ENCODE measurements at regions not wholly inside any gene's neighbourhood (a gene's known extent, or its start where the extent isn't known, plus 50 kb on each side); places are given as distances from the start of the nearest gene placed in this dataset.

DNA sequence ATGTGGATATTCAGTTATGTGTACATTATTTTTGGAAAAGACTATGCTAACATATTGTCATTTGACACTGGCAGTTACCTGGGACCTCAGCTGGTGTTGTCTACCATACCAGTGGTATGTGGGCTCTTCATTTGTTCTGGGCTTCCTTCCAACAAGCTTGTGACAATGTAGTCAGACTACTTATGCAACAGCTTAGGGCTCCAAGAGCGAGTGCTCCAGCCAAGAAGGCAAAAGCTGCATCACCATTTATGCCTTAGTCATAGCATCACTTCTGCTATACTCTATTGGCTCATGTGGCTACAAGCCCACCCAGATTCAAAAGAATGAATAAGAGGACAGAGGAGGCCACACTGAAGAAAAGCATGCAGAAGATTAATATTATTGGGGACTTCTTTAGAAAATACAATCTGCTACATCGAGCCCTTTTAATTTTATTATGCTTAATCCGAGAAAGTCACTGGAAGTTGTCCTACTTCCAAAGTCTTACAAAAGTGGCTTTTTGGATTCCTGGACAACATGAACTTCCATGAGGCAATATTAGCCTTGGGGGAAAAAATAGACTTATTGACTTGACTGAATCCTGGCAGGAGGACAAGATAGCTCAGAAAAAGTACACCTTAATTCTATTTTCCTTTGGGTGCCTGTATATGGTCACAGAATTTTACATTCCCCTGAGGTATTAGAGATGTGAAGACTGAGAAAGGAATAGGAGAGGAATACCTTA lies 529.4 kb upstream of the HTR2A start:
- Histone ChIP-seq H3K4me2 (no peak overlapping the region), H3K27me3 (no peaks in the 10 kb centered on the region), H3K9me3 (ENCODE audit: low read depth) (no peaks in the 10 kb centered on the region), H3K4me3 (no peak overlapping the region), H3K9me2 (replicated peaks; ENCODE audit: insufficient read depth) (no peaks in the 10 kb centered on the region), H3K4me1 (ENCODE audit: insufficient read depth) (no peaks in the 10 kb centered on the region), H4K20me1 (ENCODE audit: insufficient read depth, poor library complexity, severe bottlenecking) (no peaks in the 10 kb centered on the region), H3K36me3 (replicated peaks; ENCODE audit: insufficient read depth, low read depth) (no peaks in the 10 kb centered on the region), H3K79me2 (no peaks in the 10 kb centered on the region), H2AFZ (no peak overlapping the region), H3K27ac (no peak overlapping the region)
- TF ChIP-seq, protein P1, sequence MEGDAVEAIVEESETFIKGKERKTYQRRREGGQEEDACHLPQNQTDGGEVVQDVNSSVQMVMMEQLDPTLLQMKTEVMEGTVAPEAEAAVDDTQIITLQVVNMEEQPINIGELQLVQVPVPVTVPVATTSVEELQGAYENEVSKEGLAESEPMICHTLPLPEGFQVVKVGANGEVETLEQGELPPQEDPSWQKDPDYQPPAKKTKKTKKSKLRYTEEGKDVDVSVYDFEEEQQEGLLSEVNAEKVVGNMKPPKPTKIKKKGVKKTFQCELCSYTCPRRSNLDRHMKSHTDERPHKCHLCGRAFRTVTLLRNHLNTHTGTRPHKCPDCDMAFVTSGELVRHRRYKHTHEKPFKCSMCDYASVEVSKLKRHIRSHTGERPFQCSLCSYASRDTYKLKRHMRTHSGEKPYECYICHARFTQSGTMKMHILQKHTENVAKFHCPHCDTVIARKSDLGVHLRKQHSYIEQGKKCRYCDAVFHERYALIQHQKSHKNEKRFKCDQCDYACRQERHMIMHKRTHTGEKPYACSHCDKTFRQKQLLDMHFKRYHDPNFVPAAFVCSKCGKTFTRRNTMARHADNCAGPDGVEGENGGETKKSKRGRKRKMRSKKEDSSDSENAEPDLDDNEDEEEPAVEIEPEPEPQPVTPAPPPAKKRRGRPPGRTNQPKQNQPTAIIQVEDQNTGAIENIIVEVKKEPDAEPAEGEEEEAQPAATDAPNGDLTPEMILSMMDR (IDR thresholded peaks at IDR 0.05; ENCODE audit: poor library complexity): no peak
- no peak for TF ChIP-seq EZH2phosphoT487 (IDR thresholded peaks at IDR 0.05; ENCODE audit: low read depth, severe bottlenecking, unreplicated experiment)
- no peak for TF ChIP-seq EZH2 (IDR thresholded peaks at IDR 0.05; ENCODE audit: borderline replicate concordance)
- DNase-seq (ENCODE audit: low spot score): no peak
- WGBS (ENCODE audit: low lambda C conversion rate, missing lambda C conversion rate): 92% methylated on average over 3 of the region's 3 CpGs

DNA sequence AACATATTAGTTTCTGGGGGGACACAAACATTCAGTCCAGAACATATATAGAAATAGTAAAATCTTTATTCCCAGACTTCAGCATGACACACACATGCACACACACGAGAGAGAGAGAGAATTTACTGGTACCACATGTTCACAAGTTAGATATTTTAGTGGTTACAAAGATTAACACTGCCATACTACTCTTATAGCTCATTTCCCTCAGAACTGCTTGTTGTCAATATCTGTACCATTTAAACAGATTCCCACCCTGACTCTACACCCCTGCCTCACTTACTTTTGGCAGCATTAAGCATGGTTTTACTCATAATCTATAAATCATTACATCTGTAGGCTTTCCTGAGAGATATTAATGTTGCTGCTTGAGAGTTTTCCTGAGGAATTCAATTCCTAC lies 524.7 kb upstream of the HTR2A start:
- no peak for DNase-seq (ENCODE audit: low spot score)
- no peaks in the 10 kb centered on the region for H3K36me3 ChIP-seq (replicated peaks; ENCODE audit: insufficient read depth, low read depth)
- H3K27me3 ChIP-seq: no peaks in the 10 kb centered on the region
- no peak overlapping the region for H2AFZ ChIP-seq
- H3K27ac ChIP-seq: no peak overlapping the region
- H3K9me3 ChIP-seq (ENCODE audit: low read depth): no peaks in the 10 kb centered on the region
- no peaks in the 10 kb centered on the region for H4K20me1 ChIP-seq (ENCODE audit: insufficient read depth, poor library complexity, severe bottlenecking)
- no peak overlapping the region for H3K4me2 ChIP-seq
- H3K4me3 ChIP-seq: no peak overlapping the region
- no peaks in the 10 kb centered on the region for H3K9me2 ChIP-seq (replicated peaks; ENCODE audit: insufficient read depth)
- no peaks in the 10 kb centered on the region for H3K79me2 ChIP-seq
- no peaks in the 10 kb centered on the region for H3K4me1 ChIP-seq (ENCODE audit: insufficient read depth)
- TF ChIP-seq EZH2phosphoT487 (IDR thresholded peaks at IDR 0.05; ENCODE audit: low read depth, severe bottlenecking, unreplicated experiment) (no peak), EZH2 (IDR thresholded peaks at IDR 0.05; ENCODE audit: borderline replicate concordance) (no peak)
- WGBS (ENCODE audit: low lambda C conversion rate, missing lambda C conversion rate): 83% methylated on average over 1 of the region's 1 CpG

DNA sequence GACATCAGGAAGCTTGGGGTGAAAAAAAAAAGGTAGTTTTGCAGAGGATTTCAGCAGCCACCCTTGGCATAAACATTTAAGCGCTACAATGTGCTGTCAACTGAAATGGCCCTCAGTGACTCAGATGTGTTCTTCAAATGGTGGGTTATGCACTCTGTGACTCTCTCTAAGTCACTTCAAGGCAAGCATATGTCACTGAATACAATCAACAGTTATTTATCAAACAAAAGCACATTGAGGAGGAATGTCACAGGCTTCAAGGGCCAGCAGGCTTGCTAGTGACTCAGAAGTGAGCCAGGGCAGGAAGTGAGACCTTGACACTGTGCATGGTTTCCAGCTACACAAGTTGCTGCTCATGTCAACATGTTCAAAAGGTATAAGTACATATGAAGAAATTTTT lies 523.7 kb upstream of the HTR2A start:
- no peak overlapping the region for H3K27ac ChIP-seq
- no peak for DNase-seq (ENCODE audit: low spot score)
- no peaks in the 10 kb centered on the region for H3K79me2 ChIP-seq
- 94% methylated on average over 1 of the region's 1 CpG for WGBS (ENCODE audit: low lambda C conversion rate, missing lambda C conversion rate)
- H3K9me2 ChIP-seq (replicated peaks; ENCODE audit: insufficient read depth): no peaks in the 10 kb centered on the region
- H3K4me2 ChIP-seq: no peak overlapping the region
- no peaks in the 10 kb centered on the region for H3K4me1 ChIP-seq (ENCODE audit: insufficient read depth)
- H3K4me3 ChIP-seq: no peak overlapping the region
- H3K27me3 ChIP-seq: no peaks in the 10 kb centered on the region
- TF ChIP-seq EZH2 (IDR thresholded peaks at IDR 0.05; ENCODE audit: borderline replicate concordance): no peak
- no peaks in the 10 kb centered on the region for H3K9me3 ChIP-seq (ENCODE audit: low read depth)
- H4K20me1 ChIP-seq (ENCODE audit: insufficient read depth, poor library complexity, severe bottlenecking): no peaks in the 10 kb centered on the region
- H2AFZ ChIP-seq: no peak overlapping the region
- H3K36me3 ChIP-seq (replicated peaks; ENCODE audit: insufficient read depth, low read depth): no peaks in the 10 kb centered on the region

DNA sequence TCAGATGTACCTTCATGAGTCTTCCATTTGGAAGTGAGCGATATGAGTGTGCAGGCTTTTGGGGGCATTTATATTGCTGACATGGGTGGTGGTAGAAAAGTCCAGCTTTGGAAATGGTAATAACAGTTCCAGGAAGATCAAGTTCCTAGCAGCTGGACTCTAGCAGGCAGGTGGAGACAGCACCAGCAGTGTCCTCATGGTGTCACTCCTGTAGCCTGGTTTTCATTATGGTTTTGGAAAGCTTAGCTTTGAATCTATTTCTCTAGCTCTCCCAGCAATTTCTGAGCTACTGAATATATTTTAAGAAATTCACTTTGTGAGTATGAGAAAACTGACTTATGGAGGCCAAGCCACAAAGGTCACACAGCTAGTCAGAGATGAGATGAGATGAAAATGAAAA lies 523.2 kb upstream of the HTR2A start:
- WGBS (ENCODE audit: low lambda C conversion rate, missing lambda C conversion rate): 60% methylated on average over 1 of the region's 1 CpG
- H3K36me3 ChIP-seq (replicated peaks; ENCODE audit: insufficient read depth, low read depth): no peaks in the 10 kb centered on the region
- no peak overlapping the region for H3K4me3 ChIP-seq
- H3K27ac ChIP-seq: no peak overlapping the region
- H3K4me1 ChIP-seq (ENCODE audit: insufficient read depth): no peaks in the 10 kb centered on the region
- H3K27me3 ChIP-seq: no peaks in the 10 kb centered on the region
- no peaks in the 10 kb centered on the region for H3K79me2 ChIP-seq
- TF ChIP-seq EZH2phosphoT487 (IDR thresholded peaks at IDR 0.05; ENCODE audit: low read depth, severe bottlenecking, unreplicated experiment): no peak
- TF ChIP-seq, protein P1 (IDR thresholded peaks at IDR 0.05; ENCODE audit: poor library complexity): peak; percentile 7
- H2AFZ ChIP-seq: no peak overlapping the region
- no peak overlapping the region for H3K4me2 ChIP-seq
- no peaks in the 10 kb centered on the region for H3K9me2 ChIP-seq (replicated peaks; ENCODE audit: insufficient read depth)
- H4K20me1 ChIP-seq (ENCODE audit: insufficient read depth, poor library complexity, severe bottlenecking): no peaks in the 10 kb centered on the region
- no peak for DNase-seq (ENCODE audit: low spot score)
- no peaks in the 10 kb centered on the region for H3K9me3 ChIP-seq (ENCODE audit: low read depth)

Data from hepatocyte (in vitro differentiated cells).